ENCODE measurements at regions not wholly inside any gene's neighbourhood (a gene's known extent, or its start where the extent isn't known, plus 50 kb on each side); places are given as distances from the start of the nearest gene placed in this dataset.

DNA sequence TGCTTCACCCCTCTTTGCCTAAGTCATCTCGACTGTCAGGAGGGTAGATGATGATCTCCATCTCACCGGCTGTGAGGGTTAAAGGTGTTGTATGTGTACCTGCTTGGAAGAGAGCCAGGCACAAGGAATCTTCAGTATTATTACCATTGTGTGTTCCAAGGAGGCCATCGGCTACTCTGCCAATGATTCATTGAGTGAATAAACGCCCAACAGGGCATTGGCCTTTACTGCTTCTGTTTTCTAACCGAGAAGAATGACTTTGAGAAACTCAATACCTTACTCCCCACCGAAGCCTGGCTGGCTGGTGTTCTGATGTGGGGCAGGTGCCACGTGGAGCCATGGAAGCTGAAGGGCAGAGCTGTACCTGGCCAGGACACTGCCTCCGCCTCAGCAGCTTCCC, 228.8 kb downstream of the SNX18 start:
- no peak for TF ChIP-seq EP300 (IDR thresholded peaks at IDR 0.05; ENCODE audit: borderline replicate concordance)
- TF ChIP-seq, protein P1, sequence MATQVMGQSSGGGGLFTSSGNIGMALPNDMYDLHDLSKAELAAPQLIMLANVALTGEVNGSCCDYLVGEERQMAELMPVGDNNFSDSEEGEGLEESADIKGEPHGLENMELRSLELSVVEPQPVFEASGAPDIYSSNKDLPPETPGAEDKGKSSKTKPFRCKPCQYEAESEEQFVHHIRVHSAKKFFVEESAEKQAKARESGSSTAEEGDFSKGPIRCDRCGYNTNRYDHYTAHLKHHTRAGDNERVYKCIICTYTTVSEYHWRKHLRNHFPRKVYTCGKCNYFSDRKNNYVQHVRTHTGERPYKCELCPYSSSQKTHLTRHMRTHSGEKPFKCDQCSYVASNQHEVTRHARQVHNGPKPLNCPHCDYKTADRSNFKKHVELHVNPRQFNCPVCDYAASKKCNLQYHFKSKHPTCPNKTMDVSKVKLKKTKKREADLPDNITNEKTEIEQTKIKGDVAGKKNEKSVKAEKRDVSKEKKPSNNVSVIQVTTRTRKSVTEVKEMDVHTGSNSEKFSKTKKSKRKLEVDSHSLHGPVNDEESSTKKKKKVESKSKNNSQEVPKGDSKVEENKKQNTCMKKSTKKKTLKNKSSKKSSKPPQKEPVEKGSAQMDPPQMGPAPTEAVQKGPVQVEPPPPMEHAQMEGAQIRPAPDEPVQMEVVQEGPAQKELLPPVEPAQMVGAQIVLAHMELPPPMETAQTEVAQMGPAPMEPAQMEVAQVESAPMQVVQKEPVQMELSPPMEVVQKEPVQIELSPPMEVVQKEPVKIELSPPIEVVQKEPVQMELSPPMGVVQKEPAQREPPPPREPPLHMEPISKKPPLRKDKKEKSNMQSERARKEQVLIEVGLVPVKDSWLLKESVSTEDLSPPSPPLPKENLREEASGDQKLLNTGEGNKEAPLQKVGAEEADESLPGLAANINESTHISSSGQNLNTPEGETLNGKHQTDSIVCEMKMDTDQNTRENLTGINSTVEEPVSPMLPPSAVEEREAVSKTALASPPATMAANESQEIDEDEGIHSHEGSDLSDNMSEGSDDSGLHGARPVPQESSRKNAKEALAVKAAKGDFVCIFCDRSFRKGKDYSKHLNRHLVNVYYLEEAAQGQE (IDR thresholded peaks at IDR 0.05; ENCODE audit: low read depth) = no peak
- TF ChIP-seq, protein P2, sequence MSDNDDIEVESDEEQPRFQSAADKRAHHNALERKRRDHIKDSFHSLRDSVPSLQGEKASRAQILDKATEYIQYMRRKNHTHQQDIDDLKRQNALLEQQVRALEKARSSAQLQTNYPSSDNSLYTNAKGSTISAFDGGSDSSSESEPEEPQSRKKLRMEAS (IDR thresholded peaks at IDR 0.05) = peak; percentile 54; the same call in 1 of the 2 replicates
- TF ChIP-seq RAD21 (IDR thresholded peaks at IDR 0.05; ENCODE audit: low read depth) = no peak
- TF ChIP-seq FOXM1 (IDR thresholded peaks at IDR 0.05; ENCODE audit: borderline replicate concordance, low read depth) = no peak
- TF ChIP-seq YY1 (IDR thresholded peaks at IDR 0.05; ENCODE audit: low read depth) = no peak
- TF ChIP-seq CREB1 (IDR thresholded peaks at IDR 0.05; ENCODE audit: low read depth) = no peak
- no peak for TF ChIP-seq CEBPB (IDR thresholded peaks at IDR 0.05)
- TF ChIP-seq TEAD4 (IDR thresholded peaks at IDR 0.05) = no peak
- TF ChIP-seq, protein P3, sequence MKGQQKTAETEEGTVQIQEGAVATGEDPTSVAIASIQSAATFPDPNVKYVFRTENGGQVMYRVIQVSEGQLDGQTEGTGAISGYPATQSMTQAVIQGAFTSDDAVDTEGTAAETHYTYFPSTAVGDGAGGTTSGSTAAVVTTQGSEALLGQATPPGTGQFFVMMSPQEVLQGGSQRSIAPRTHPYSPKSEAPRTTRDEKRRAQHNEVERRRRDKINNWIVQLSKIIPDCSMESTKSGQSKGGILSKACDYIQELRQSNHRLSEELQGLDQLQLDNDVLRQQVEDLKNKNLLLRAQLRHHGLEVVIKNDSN (IDR thresholded peaks at IDR 0.05) = peak; percentile 12; the same call in 1 of the 2 replicates
- TF ChIP-seq TCF12 (IDR thresholded peaks at IDR 0.05; ENCODE audit: low read depth) = no peak
